HG03045 (cell line): ENCODE measurements at regions not wholly inside any gene's neighbourhood (a gene's known extent, or its start where the extent isn't known, plus 50 kb on each side); places are given as distances from the start of the nearest gene placed in this dataset.
"Not testable (repeated sequence)": the region's sequence is repeated elsewhere in the genome, so short reads cannot be mapped to it uniquely, and the experiment has no call there.

Source experiments
- ATAC-seq: cut with Tn5 transposase; IDR thresholded peaks from one replicate; pipeline ENCODE4 v1.9.1; 2021; ENCODE audit warnings: mild to moderate bottlenecking, moderate library complexity; ENCODE audit not compliant: unreplicated experiment

GRCh38 chr10:64771253-64772050 is 1250.3 kb downstream of the REEP3 start:
- no peak for ATAC-seq

- ATAC-seq, result no peak
Observed at GRCh38 chr10:64773357-64773756, 1252.2 kb downstream of the REEP3 start.

- not testable (repeated sequence) for ATAC-seq
Observed at GRCh38 chr10:64784451-64784850, 1263.2 kb downstream of the REEP3 start.

GRCh38 chr10:64785816-64786215 is 1264.6 kb downstream of the REEP3 start:
- ATAC-seq, result no peak

GRCh38 chr10:64786989-64787388 is 1265.8 kb downstream of the REEP3 start:
- ATAC-seq, result no peak

GRCh38 chr10:64795847-64796246 is 1274.6 kb downstream of the REEP3 start:
- ATAC-seq, result no peak

GRCh38 chr10:64798297-64798696 is 1277.1 kb downstream of the REEP3 start:
- no peak for ATAC-seq

GRCh38 chr10:64808233-64808632 is 1287.0 kb downstream of the REEP3 start:
- not testable (repeated sequence) for ATAC-seq

- not testable (repeated sequence) for ATAC-seq
Observed at GRCh38 chr10:64810046-64810445, 1288.8 kb downstream of the REEP3 start.

- no peak for ATAC-seq
Observed at GRCh38 chr10:64813391-64813790, 1292.2 kb downstream of the REEP3 start.

GRCh38 chr10:64814201-64814600 is 1293.0 kb downstream of the REEP3 start:
- ATAC-seq, result no peak

GRCh38 chr10:64829888-64830412 is 1308.7 kb downstream of the REEP3 start:
- no peak for ATAC-seq

- ATAC-seq, result no peak
Observed at GRCh38 chr10:64830869-64831268, 1309.7 kb downstream of the REEP3 start.

- no peak for ATAC-seq
Observed at GRCh38 chr10:64840341-64840740, 1319.1 kb downstream of the REEP3 start.

GRCh38 chr10:64846700-64847099 is 1325.5 kb downstream of the REEP3 start:
- ATAC-seq, result no peak

GRCh38 chr10:64855941-64856340 is 1334.7 kb downstream of the REEP3 start:
- ATAC-seq, result no peak

- no peak for ATAC-seq
Observed at GRCh38 chr10:64859911-64860310, 1338.7 kb downstream of the REEP3 start.

GRCh38 chr10:64863836-64864235 is 1342.6 kb downstream of the REEP3 start:
- ATAC-seq, result no peak

GRCh38 chr10:64867501-64867962 is 1346.3 kb downstream of the REEP3 start:
- ATAC-seq, result no peak

- no peak for ATAC-seq
Observed at GRCh38 chr10:64873088-64873487, 1351.9 kb downstream of the REEP3 start.

GRCh38 chr10:64873959-64874358 is 1352.8 kb downstream of the REEP3 start:
- ATAC-seq, result no peak

GRCh38 chr10:64880546-64880945 is 1359.3 kb downstream of the REEP3 start:
- ATAC-seq, result no peak
